ENCODE measurements at regions not wholly inside any gene's neighbourhood (a gene's known extent, or its start where the extent isn't known, plus 50 kb on each side); places are given as distances from the start of the nearest gene placed in this dataset.
A peak's percentile ranks its signal among the peaks of the same experiment; 100 is the strongest.

GRCh38 chr14:104421892-104422828 is 157.4 kb upstream of the C14orf180 start:
- no peaks in the 10 kb centered on the region for H3K79me2 ChIP-seq (ENCODE audit: insufficient read depth)
- H3K4me1 ChIP-seq (ENCODE audit: control insufficient read depth in 1 of 2, insufficient read depth in 2 of 2, low read depth in 1 of 2, low read length in 1 of 2): peaks cover 0 to 53% of the 10 kb centered on the region in 2 experiments; a peak in 2 of 4 replicates
- no peaks in the 10 kb centered on the region for H3K9me3 ChIP-seq
- H3K27me3 ChIP-seq (ENCODE audit: insufficient read depth): no peaks in the 10 kb centered on the region
- no peaks in the 10 kb centered on the region for H3K9me2 ChIP-seq
- no peaks in the 10 kb centered on the region for H3K36me3 ChIP-seq (replicated peaks in 1 of 2; ENCODE audit: control insufficient read depth in 1 of 2, insufficient read depth in 2 of 2, low read length in 1 of 2)
- no peaks in the 10 kb centered on the region for H4K20me1 ChIP-seq (ENCODE audit: insufficient read depth)
- POLR2A ChIA-PET: interaction anchor here (0.6 kb wide), 1 partner anchor 159 kb away, joined by 3 read pairs; no protein-coding TSS in a partner anchor
- 65% methylated on average over 36 of the region's 36 CpGs for WGBS (ENCODE audit: low lambda C conversion rate)
- no peaks in the 10 kb centered on the region for H3F3A ChIP-seq (replicated peaks; ENCODE audit: insufficient read depth)
- peak; percentile 64 for DNase-seq
- TF ChIP-seq ZBTB33 (IDR thresholded peaks at IDR 0.05; ENCODE audit: borderline replicate concordance, low read depth) (no peak), RCOR1 (IDR thresholded peaks at IDR 0.05; ENCODE audit: low read length) (no peak), MXI1 (IDR thresholded peaks at IDR 0.05; ENCODE audit: low read depth, low read length) (no peak), RAD21 (IDR thresholded peaks at IDR 0.05; ENCODE audit: low read length) (no peak), TCF12 (IDR thresholded peaks at IDR 0.05) (no peak), FOSL2 (IDR thresholded peaks at IDR 0.05; ENCODE audit: borderline replicate concordance, low read depth) (no peak), ELF1 (IDR thresholded peaks at IDR 0.05) (no peak), RFX5 (IDR thresholded peaks at IDR 0.05; ENCODE audit: low read length) (no peak), SIN3A (IDR thresholded peaks at IDR 0.05; ENCODE audit: borderline replicate concordance, low read depth, low read length) (no peak)
- no peak overlapping the region; a peak in 1 of 4 replicates for H3K27ac ChIP-seq (ENCODE audit: low read depth in 2 of 2, low read length in 1 of 2)
- no peak overlapping the region for H3K4me2 ChIP-seq
- CTCF ChIA-PET: interaction anchor here (0.6 to 1.5 kb wide), 6 partner anchors 9 to 707 kb away, joined by 3 to 5 read pairs (median 3); partner anchors contain the start of genes XRCC3 and ZFYVE21
- no peak overlapping the region for H2AFZ ChIP-seq (ENCODE audit: low read depth)
- H3K9ac ChIP-seq: no peak overlapping the region
- no peak overlapping the region for H3K4me3 ChIP-seq (ENCODE audit: low read depth in 2 of 2, low read length in 1 of 2)

- H3K27me3 ChIP-seq (ENCODE audit: insufficient read depth): no peaks in the 10 kb centered on the region
- TF ChIP-seq EP300 (IDR thresholded peaks at IDR 0.05; ENCODE audit: borderline replicate concordance in 1 of 2, low read depth in 1 of 2, low read length in 1 of 2) (no peak), GABPA (IDR thresholded peaks at IDR 0.05; ENCODE audit: low read depth) (no peak), TAF1 (IDR thresholded peaks at IDR 0.05; ENCODE audit: borderline replicate concordance, low read depth, low read length) (no peak), SMC3 (IDR thresholded peaks at IDR 0.05; ENCODE audit: low read depth, low read length) (no peak), USF1 (IDR thresholded peaks at IDR 0.05; ENCODE audit: borderline replicate concordance, low read depth) (no peak), GATA2 (CRISPR knock-in tag; IDR thresholded peaks at IDR 0.05) (no peak), RFX5 (IDR thresholded peaks at IDR 0.05; ENCODE audit: low read length) (no peak), MEF2A (IDR thresholded peaks at IDR 0.05; ENCODE audit: borderline replicate concordance, low read depth) (no peak)
- ChIA-PET CTCF (interaction anchor here (0.9 to 2.3 kb wide), 6 partner anchors 8 to 265 kb away, joined by 3 to 12 read pairs (median 4); no protein-coding TSS in a partner anchor), POLR2A (interaction anchor here (0.6 to 0.7 kb wide), 2 partner anchors 158 to 286 kb away, joined by 3 read pairs; no protein-coding TSS in a partner anchor)
- H3K4me2 ChIP-seq: no peak overlapping the region
- no peak overlapping the region for H3K4me3 ChIP-seq (ENCODE audit: low read depth in 2 of 2, low read length in 1 of 2)
- H3K79me2 ChIP-seq (ENCODE audit: insufficient read depth): no peaks in the 10 kb centered on the region
- 71% methylated on average over 12 of the region's 29 CpGs for WGBS (ENCODE audit: low lambda C conversion rate)
- H3K27ac ChIP-seq (ENCODE audit: low read depth in 2 of 2, low read length in 1 of 2): no peak overlapping the region
- no peak overlapping the region for H3K9ac ChIP-seq
- no peaks in the 10 kb centered on the region for H3K9me3 ChIP-seq
- H4K20me1 ChIP-seq (ENCODE audit: insufficient read depth): no peaks in the 10 kb centered on the region
- no peaks in the 10 kb centered on the region for H3K36me3 ChIP-seq (replicated peaks in 1 of 2; ENCODE audit: control insufficient read depth in 1 of 2, insufficient read depth in 2 of 2, low read length in 1 of 2)
- no peak overlapping the region for H2AFZ ChIP-seq (ENCODE audit: low read depth)
- no peaks in the 10 kb centered on the region for H3K9me2 ChIP-seq
- H3F3A ChIP-seq (replicated peaks; ENCODE audit: insufficient read depth): no peaks in the 10 kb centered on the region
- peaks cover 0 to 55% of the 10 kb centered on the region in 2 experiments; a peak in 2 of 4 replicates for H3K4me1 ChIP-seq (ENCODE audit: control insufficient read depth in 1 of 2, insufficient read depth in 2 of 2, low read depth in 1 of 2, low read length in 1 of 2)
- DNase-seq: peak; percentile 41
These were observed 156.5 kb upstream of the C14orf180 start for GRCh38 chr14:104422837-104423681.

All from SK-N-SH (cell line).